PFSK-1 (cell line): ENCODE measurements at regions not wholly inside any gene's neighbourhood (a gene's known extent, or its start where the extent isn't known, plus 50 kb on each side); places are given as distances from the start of the nearest gene placed in this dataset.

ENCODE experiments used
- FOXP2 ChIP-seq: optimal IDR thresholded peaks from 2 replicates; pipeline ENCODE3; 2011; ENCODE audit warnings: borderline replicate concordance, control low read depth, inconsistent platforms; ENCODE audit not compliant: insufficient read depth; ENCODE audit errors: extremely low read length, extremely low read depth
- POLR2AphosphoS5 ChIP-seq: IDR thresholded peaks from 2 replicates; pipeline ENCODE4 v1.6.1; 2012; ENCODE audit warnings: low read depth, mild to moderate bottlenecking, control low read depth, low read length, moderate library complexity
- SIN3A ChIP-seq: IDR thresholded peaks from 2 replicates; pipeline ENCODE4 v1.6.1; 2012; ENCODE audit warnings: mild to moderate bottlenecking, low read length, moderate library complexity, borderline replicate concordance; ENCODE audit not compliant: insufficient read depth
- TAF1 ChIP-seq: IDR thresholded peaks from 2 replicates; pipeline ENCODE4 v1.6.1; 2012; ENCODE audit warnings: low read length, control low read depth, borderline replicate concordance; ENCODE audit not compliant: insufficient read depth
- TF ChIP-seq, protein P1 (sequence below), 2 experiments: IDR thresholded peaks; 2 replicates each; pipeline versions ENCODE4 v1.6.1 to v1.8.0; 2011 to 2012; ENCODE audit warnings: low read depth in 2 of 2, low read length in 2 of 2, control low read depth in 1 of 2, inconsistent platforms in 1 of 2, mild to moderate bottlenecking in 1 of 2, moderate library complexity in 1 of 2; ENCODE audit not compliant: insufficient read depth in 1 of 2

DNA sequence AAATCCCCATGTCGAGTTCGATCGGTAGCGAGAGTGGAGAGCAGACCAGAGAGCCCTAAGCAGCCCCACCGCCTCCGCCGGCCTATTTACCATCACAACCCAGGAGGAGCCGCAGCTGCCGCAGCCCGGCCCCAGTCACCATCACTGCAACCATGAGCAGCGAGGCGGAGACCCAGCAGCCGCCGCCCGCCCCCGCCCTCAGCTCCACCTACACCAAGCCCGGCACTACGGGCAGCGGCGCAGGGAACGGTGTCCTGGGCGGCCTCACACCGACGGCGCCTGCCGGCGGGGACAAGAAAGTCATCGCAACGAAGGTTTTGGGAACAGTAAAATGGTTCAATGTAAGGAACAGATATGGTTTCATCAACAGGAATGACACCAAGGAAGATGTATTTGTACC lies 89.5 kb upstream of the TPM1 start:
- TF ChIP-seq, protein P1, sequence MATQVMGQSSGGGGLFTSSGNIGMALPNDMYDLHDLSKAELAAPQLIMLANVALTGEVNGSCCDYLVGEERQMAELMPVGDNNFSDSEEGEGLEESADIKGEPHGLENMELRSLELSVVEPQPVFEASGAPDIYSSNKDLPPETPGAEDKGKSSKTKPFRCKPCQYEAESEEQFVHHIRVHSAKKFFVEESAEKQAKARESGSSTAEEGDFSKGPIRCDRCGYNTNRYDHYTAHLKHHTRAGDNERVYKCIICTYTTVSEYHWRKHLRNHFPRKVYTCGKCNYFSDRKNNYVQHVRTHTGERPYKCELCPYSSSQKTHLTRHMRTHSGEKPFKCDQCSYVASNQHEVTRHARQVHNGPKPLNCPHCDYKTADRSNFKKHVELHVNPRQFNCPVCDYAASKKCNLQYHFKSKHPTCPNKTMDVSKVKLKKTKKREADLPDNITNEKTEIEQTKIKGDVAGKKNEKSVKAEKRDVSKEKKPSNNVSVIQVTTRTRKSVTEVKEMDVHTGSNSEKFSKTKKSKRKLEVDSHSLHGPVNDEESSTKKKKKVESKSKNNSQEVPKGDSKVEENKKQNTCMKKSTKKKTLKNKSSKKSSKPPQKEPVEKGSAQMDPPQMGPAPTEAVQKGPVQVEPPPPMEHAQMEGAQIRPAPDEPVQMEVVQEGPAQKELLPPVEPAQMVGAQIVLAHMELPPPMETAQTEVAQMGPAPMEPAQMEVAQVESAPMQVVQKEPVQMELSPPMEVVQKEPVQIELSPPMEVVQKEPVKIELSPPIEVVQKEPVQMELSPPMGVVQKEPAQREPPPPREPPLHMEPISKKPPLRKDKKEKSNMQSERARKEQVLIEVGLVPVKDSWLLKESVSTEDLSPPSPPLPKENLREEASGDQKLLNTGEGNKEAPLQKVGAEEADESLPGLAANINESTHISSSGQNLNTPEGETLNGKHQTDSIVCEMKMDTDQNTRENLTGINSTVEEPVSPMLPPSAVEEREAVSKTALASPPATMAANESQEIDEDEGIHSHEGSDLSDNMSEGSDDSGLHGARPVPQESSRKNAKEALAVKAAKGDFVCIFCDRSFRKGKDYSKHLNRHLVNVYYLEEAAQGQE (IDR thresholded peaks at IDR 0.05; ENCODE audit: insufficient read depth in 1 of 2, low read depth in 2 of 2, low read length in 2 of 2): no peak
- TF ChIP-seq TAF1 (no peak), POLR2AphosphoS5 (no peak), FOXP2 (no peak), SIN3A (no peak)
